ENCODE measurements at regions not wholly inside any gene's neighbourhood (a gene's known extent, or its start where the extent isn't known, plus 50 kb on each side); places are given as distances from the start of the nearest gene placed in this dataset.

- H3K9me3 ChIP-seq: no peaks in the 10 kb centered on the region
- intact Hi-C loops (cut with DNase I): no loop called here
- no peak overlapping the region for H3K27ac ChIP-seq (replicated peaks in 1 of 4)
- no peak for TF ChIP-seq POLR2AphosphoS5 (IDR thresholded peaks at IDR 0.05)
- WGBS: 78% methylated on average over 1 of the region's 1 CpG
- no peaks in the 10 kb centered on the region for H3K4me1 ChIP-seq
- no peak for DNase-seq (ENCODE audit: extremely low spot score)
- H3K4me3 ChIP-seq: no peak overlapping the region
- H3K36me3 ChIP-seq: no peaks in the 10 kb centered on the region
- no peaks in the 10 kb centered on the region for H3K27me3 ChIP-seq
These were observed 642.2 kb downstream of the C4orf33 start for GRCh38 chr4:129738175-129738574.

- no peaks in the 10 kb centered on the region for H3K4me1 ChIP-seq
- 43% methylated on average over 2 of the region's 2 CpGs for WGBS
- no peaks in the 10 kb centered on the region for H3K27me3 ChIP-seq
- H3K27ac ChIP-seq (replicated peaks in 1 of 4): no peak overlapping the region
- no peak for DNase-seq (ENCODE audit: extremely low spot score)
- no peaks in the 10 kb centered on the region for H3K9me3 ChIP-seq
- TF ChIP-seq EP300 (IDR thresholded peaks at IDR 0.05) (no peak), POLR2A (IDR thresholded peaks at IDR 0.05; ENCODE audit: low read depth) (no peak), CTCF (IDR thresholded peaks at IDR 0.05) (no peak), POLR2AphosphoS5 (IDR thresholded peaks at IDR 0.05) (no peak)
- no peaks in the 10 kb centered on the region for H3K36me3 ChIP-seq
- no peak overlapping the region for H3K4me3 ChIP-seq
- intact Hi-C loops (cut with DNase I): no loop called here
These were observed 651.8 kb downstream of the C4orf33 start for GRCh38 chr4:129747756-129748155.

GRCh38 chr4:129748991-129749390, 653.0 kb downstream of the C4orf33 start:
- H3K27me3 ChIP-seq: no peaks in the 10 kb centered on the region
- no peak overlapping the region for H3K27ac ChIP-seq (replicated peaks in 1 of 4)
- TF ChIP-seq CTCF (IDR thresholded peaks at IDR 0.05): no peak
- TF ChIP-seq EP300 (IDR thresholded peaks at IDR 0.05): no peak
- no peak for TF ChIP-seq POLR2A (IDR thresholded peaks at IDR 0.05; ENCODE audit: low read depth)
- no peak for TF ChIP-seq POLR2AphosphoS5 (IDR thresholded peaks at IDR 0.05)

GRCh38 chr4:129751646-129752045, 655.7 kb downstream of the C4orf33 start:
- intact Hi-C loops (cut with DNase I): no loop called here

More at GRCh38 chr4:129748991-129749390, 653.0 kb downstream of the C4orf33 start:
- no peaks in the 10 kb centered on the region for H3K36me3 ChIP-seq
- H3K9me3 ChIP-seq: no peaks in the 10 kb centered on the region
- no peaks in the 10 kb centered on the region for H3K4me1 ChIP-seq
- intact Hi-C loops (cut with DNase I): no loop called here
- no peak for DNase-seq (ENCODE audit: extremely low spot score)
- no peak overlapping the region for H3K4me3 ChIP-seq
- 20% methylated on average over 1 of the region's 1 CpG for WGBS

GRCh38 chr4:129783596-129783995, 687.6 kb downstream of the C4orf33 start:
- Histone ChIP-seq H3K36me3 (no peaks in the 10 kb centered on the region), H3K9me3 (no peaks in the 10 kb centered on the region), H3K27ac (replicated peaks in 1 of 4) (no peak overlapping the region), H3K4me3 (no peak overlapping the region), H3K27me3 (no peaks in the 10 kb centered on the region), H3K4me1 (no peaks in the 10 kb centered on the region)
- no peak for TF ChIP-seq CTCF (IDR thresholded peaks at IDR 0.05)
- no peak for TF ChIP-seq POLR2AphosphoS5 (IDR thresholded peaks at IDR 0.05)
- no peak for TF ChIP-seq EP300 (IDR thresholded peaks at IDR 0.05)
- TF ChIP-seq POLR2A (IDR thresholded peaks at IDR 0.05; ENCODE audit: low read depth): no peak
- DNase-seq (ENCODE audit: extremely low spot score): no peak
- intact Hi-C loops (cut with DNase I): no loop called here
- whole genome bisulfite sequencing: 87% methylated on average over 5 of the region's 5 CpGs

More at GRCh38 chr4:129751646-129752045, 655.7 kb downstream of the C4orf33 start:
- Histone ChIP-seq H3K4me3 (no peak overlapping the region), H3K36me3 (no peaks in the 10 kb centered on the region), H3K9me3 (no peaks in the 10 kb centered on the region), H3K4me1 (no peaks in the 10 kb centered on the region), H3K27me3 (no peaks in the 10 kb centered on the region), H3K27ac (replicated peaks in 1 of 4) (no peak overlapping the region)
- no peak for DNase-seq (ENCODE audit: extremely low spot score)
- TF ChIP-seq EP300 (IDR thresholded peaks at IDR 0.05): no peak
- TF ChIP-seq POLR2AphosphoS5 (IDR thresholded peaks at IDR 0.05): no peak
- TF ChIP-seq POLR2A (IDR thresholded peaks at IDR 0.05; ENCODE audit: low read depth): no peak
- TF ChIP-seq CTCF (IDR thresholded peaks at IDR 0.05): no peak
- 70% methylated on average over 2 of the region's 2 CpGs for WGBS
